ENCODE measurements at regions not wholly inside any gene's neighbourhood (a gene's known extent, or its start where the extent isn't known, plus 50 kb on each side); places are given as distances from the start of the nearest gene placed in this dataset.
"Not testable (repeated sequence)": the region's sequence is repeated elsewhere in the genome, so short reads cannot be mapped to it uniquely, and the experiment has no call there.

DNA sequence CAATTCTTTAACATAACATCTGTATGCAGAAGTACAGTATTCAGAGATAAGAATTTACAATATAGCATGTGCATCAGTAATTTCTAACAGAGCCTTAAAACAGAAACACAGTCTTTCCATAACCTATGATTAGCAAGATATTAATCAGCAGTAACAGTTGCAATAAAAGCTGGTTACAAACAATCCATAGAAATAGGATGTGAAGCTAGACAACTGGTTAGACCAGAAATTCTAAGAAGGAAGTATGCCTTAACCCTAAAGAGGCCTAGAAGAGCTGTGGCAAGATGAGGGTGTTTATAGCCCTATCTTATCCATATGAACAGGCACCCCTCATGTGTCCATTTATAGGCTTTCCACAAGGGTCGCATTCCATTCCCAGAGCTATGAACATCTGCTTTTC is 492.1 kb upstream of the CBLB start:
- not testable (repeated sequence) for DNase-seq

DNA sequence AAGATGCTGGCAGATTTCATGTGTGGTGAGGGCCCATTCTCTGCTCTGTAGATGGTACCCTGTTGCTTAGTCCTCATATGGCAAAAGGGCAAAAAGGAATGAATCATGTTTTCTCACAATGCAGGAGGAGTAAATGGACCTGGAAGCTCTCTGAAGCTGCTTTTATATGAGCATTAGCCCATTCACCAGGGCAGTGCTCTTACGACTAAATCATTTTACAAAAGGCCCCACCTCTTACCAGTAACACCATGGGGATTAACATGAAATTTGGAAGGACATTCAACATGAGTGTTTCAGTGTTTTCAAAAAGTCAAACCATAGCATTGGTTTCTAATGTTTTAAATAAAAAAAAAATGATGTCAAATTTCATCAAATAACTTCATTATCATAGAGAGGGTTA is 495.7 kb upstream of the CBLB start:
- DNase-seq = no peak

DNA sequence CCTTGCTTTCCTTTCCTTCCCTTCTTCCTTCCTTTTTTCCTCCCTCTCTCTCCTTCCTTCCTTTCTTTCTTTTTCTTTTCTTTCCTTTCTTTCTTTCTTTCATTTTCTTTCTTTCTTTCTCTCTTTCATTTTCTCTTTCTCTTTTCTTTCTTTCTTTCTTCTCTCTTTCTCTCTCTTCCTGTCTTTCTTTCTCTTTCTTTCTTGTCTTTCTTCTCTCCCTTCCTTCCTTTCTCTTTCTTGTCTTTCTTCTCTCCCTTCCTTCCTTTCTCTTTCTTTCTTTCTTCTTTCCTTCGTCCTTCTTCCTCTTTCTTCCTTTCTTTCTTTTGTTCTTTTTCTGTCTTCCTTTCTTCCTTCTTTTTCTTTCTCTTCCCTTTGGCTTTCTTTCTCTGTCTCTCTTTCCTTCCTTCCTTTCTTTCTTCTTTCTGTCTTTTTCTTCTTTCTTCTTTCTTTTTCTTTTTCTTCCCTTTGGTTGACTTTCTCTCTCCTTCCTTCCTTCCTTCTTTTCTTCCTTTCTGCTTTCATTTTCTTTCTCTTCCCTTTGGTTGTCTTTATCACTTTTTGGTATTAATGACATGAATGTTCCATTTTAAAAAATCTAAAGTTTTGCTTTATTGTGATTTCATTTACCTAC is 496.4 kb upstream of the CBLB start:
- no peak for DNase-seq

DNA sequence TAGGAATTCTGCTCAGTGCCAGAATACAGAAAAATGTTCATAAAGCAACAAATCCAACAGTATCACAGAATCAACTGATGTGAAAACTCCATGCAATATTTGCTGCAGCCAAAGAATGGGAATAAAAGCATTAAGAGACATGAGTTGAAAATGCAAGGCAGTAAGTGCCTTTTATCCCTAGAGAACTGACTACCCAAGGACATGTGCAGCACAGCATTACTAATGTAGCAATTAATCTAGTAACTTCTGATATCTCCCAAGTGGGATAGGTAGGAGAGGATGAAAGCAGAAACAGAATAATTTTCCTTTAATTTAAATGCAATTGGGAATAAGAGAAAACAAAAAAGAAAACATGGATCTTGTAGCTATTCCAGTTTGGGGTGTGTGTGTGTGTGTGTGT is 497.5 kb upstream of the CBLB start:
- no peak for DNase-seq

DNA sequence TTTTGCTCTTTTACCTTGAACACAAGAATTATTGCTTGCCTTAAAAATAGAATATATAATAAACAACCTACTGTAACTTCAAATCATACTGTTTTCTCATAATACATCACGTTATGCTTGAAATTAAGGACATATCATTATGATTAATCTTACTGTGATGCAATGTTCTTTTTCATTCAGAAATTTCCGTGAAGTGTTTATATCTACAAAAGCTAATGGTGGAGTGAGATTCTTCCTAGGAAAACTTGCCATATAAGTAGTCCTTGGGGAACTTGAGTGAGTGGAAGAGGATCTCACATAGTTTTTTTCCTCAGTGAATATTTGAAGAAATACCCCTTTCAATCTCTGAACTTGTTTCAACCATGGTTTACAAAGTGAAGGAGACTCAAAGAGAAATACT is 498.7 kb upstream of the CBLB start:
- DNase-seq = no peak

DNA sequence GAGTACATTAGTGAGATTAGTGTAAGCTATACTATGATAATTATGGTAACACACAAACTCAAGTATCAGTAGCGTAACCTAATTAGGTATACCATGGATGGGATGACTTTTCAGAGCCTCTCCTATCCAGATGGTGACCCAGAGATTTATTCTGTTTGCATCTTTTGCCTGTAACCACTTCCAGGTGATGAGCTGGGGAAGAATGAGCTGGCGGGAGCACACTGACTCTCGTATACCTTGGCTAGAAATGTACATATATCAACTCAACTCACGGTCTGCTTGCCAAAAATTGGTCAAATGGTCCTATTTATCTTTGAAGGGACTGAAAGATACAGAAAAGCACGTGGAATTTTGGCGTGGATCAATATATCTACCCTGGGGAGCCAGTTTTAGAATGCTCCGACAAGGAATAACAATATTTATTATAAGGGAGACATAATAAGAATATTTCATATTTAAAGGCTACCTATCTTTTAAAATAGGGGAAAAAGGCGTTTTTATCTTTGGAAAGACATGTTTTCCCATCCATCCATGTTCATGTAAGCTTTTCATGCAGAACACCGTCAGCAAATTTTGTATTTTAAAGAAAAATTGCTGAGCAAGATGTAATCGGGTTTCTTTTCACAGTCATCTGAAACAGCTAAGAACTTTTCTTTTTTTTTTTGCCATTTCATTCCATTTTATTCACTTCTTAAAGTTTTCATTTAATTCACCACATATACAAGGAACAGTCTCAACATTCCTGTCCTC is 502.6 kb upstream of the CBLB start:
- no peak for DNase-seq

DNA sequence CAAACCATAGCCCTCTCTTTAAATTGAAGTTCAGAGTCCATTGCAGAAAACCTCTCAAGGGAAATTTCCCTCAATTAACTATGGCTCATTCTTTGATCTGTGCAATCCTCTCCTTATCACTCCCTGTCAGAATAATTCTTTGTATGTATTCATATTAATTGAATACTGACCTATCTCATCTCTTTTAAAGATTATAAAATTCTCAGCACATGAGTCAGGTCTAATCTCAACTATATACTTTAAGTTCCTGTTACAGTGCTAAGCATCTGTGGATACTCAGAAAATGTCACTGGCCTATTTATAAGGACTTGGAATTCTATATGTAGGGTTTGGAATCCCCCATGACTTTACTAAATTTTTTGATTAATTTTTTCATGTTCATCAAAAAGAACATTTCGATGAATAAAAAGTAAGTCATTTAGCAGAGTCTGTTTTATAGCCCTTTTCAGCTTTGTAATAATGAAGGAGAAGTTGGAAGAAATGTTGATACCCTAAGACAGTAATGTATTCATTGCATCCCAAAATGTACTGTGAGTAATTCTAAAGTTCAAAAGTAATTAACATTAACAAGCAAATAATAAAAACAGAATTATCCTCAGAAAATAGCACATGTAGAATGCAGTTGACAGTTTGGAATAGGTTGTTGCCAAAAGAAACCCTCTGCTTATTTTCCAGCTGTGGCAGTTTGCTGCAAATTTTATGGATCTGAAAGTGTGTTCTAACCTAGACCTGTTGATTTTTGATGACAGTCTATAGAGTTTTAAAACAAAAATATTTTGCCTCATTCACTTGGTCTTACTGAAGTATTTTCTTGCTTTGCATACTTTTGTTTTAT is 503.4 kb upstream of the CBLB start:
- DNase-seq = no peak

DNA sequence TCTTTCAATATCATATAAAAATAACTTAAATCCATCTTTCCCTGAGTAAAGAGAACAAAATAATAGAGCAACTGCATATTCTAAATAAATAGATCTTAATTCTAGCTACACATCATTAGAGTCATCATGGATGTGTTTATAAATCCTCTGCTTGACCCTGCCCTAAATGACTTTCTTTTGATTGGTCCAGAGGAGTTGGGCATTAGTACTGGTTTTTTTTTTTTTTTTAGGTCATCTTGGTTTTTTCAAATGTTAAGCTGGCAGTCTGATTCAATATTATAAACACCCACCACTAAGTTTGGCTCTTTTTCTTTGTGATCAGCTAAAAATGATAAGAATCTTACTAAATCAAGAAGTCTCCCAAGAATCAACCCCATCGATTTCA is 504.0 kb upstream of the CBLB start:
- no peak for DNase-seq

DNA sequence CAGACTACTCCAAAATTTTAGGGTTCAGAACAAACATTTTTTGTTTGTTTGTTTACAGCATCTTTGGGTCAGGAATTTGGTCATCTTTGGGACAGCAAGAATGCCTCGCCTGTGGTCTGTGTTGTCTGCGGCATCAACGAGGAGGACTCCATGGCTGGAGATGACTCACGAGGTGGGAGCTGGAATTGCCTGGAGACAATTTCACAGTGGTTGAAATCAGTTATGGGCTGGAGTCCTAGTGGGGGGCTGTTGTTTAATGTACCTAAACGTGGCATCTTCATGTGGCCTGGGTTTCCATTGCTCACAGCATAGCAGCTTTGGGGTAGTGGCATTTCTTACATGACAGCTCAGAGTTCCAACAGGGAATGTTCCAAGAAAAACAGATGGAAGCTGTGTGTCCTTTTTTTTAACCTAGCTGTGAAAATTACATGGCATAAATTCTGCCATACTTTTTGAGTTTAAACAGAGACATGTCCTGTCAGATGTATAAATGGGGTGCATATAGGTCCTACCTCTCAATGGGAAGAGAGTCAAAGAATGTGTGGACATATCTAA is 507.3 kb upstream of the CBLB start:
- no peak for DNase-seq

DNA sequence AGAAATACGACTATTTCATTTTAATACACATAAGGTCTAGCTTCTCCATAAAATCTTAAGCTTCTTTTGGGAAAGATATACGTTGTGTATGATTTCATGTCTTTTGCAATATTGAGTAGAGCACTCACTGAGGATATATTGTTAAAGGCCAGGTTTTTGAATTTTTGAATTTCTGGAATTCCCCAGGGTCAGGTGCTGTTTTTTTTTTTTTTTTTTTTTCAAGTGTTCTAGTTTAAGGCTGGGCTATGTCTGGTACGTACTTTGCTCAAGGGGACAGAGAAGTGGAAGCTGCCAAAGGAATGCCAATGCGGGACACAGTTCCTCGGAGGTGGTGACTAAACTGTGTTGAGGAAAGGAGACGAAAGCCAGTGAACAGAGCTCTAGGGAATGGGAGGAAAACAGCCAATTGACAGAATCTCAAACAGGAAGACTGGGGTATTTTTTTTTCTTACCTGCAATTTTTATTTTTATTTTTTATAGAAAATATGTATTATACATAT is 510.5 kb upstream of the CBLB start:
- DNase-seq = no peak

DNA sequence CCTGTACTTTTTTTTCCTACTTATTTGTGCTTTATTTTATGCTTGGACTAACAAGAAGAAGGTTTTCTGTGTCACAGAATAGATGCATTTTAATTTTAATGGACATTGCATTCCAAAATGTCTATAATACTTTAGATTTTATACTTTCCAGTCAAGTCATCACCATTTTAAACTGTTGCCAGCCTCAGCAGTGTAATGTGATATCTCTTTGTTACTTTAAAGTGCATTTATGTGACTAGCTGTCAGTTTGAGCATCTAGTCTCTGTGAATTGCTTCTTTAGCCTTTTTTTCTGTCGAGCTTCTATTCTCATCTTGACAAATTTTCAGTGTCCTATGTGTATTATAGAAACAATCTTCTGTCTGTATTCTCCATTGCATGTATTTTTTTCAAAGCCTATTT is 511.4 kb upstream of the CBLB start:
- DNase-seq = no peak

DNA sequence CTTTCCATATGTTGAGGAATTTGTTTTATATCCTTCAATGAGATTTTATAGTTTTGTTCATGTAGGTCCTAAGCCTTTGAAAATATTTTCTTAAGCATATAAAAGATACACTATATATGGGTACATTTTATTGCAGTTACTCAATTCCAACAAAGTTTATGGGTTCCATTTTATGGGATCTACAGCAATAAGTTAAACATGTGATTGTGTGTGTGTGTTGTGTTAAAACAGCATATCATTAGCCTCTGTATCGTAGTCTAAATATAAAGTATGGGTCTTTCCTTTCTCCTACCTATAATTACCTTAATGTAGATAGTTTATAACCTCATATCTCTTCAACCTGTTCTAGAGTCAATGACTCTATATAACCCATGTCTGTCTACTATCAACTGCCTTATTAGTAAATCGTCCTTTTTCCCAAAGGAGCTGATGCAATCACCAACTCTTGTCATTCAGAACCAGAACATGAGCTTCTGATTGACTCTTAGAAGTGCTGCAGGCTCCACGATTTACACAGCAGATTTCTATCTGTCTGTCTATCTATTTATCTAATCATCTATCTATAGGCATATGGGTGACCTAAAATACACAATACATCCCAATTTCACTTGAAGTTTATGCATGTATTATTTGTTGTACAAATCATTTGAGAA is 512.6 kb upstream of the CBLB start:
- DNase-seq = no peak

DNA sequence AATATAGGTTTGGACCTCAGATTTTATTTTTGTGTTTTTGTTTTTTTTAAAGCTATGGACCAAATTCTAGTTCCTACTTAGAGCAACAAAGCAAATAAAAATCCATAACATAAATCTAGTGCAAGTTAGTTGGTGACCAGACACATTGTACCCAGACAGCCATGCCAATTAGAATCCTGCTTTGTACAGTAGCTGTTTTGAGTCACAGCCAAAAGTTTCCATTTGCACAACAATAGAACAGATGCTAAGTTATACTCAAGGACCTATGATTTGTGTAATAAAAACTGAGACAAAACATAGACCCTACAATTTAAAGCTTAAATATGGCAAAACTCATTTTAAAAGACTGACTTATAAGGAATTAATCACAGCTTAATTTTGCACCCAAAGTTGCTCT is 513.1 kb upstream of the CBLB start:
- DNase-seq = no peak

DNA sequence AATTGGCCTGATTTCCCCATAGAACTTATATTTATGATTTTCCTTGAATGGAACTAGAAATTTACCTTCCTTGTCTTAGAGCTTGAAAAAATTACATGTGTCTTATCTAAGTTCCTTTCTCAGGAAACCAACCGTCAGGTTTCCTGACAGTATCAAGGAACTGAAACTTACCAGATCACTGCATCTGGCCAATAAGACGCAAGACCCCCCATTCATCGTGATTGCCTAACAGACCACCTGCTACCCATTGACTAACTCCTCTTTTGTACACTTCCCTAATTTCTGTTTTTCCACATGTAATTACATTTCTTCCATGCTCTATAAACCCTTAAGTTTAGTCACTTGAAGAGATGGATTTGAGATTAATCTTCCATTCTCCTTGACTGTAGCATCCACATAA is 517.2 kb upstream of the CBLB start:
- no peak for DNase-seq

DNA sequence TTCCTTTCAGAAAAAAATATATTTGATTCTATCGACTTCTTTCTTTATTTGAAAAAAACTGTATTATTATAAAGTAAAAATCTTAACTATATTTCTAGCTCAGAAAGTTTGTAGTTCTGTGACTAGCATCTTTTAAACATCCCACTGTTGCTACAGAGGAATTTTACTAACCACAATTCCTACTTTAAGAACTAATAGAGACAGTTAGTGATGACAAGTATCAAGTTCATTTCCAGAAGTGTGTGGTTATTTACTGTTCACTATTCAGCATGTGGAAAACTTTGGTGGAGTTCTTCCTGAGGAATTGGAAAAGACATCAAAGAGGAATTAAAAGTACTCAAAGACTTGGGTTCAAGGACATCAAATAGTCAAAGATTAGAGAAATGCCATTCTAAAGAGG is 524.1 kb upstream of the CBLB start:
- DNase-seq = no peak

DNA sequence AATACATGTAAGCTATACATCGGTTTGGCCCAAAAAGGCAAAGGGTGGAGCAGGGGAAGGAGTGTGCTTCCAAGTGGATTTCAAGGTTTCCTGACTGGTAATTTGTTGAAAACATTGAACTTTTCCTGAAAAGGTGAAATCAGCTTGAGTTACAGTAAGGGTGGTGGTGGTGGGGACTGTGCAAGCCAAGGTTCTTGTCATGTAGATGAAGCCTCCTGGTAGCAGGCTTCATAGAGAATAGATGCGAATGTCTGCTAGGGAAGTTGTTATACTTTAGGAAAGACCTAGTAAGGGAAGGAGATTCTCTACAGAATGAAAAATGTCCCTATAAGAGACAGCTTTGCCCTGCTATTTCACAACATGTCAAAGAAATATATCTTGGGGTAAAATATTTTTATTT is 528.2 kb upstream of the CBLB start:
- DNase-seq = no peak

DNA sequence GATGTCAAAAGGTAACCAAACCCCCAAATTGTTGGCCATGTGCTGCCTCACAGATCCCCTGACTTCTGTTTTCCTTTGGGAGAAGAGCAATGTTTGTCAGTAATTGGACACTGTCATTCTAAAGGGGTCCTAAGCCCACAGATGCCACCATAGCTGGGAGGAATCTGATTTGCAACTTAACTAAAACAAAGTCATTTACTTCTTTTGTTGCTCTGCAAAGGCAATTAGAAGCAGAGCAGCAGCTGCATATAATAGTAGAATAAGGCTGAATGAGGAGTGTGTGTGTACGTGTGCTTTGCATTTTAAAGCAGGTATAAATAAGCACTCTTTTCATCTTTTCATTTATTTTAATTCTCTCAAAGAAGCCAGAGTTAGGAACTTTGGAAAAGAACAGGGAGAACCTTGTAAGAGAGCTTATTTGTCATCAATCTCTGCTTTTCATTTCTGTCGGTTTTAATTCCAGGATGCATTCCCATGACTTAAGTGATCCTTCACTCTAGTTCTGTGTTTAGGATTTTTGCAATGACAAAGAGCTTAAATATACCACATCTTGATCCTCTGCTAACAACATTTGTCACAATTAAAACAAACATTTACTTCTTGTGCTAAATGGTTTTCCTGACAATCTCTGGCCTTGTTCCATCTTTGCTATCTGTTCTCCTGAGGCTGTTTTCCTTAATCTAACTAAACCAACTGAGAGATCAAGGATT is 530.2 kb upstream of the CBLB start:
- DNase-seq = no peak

DNA sequence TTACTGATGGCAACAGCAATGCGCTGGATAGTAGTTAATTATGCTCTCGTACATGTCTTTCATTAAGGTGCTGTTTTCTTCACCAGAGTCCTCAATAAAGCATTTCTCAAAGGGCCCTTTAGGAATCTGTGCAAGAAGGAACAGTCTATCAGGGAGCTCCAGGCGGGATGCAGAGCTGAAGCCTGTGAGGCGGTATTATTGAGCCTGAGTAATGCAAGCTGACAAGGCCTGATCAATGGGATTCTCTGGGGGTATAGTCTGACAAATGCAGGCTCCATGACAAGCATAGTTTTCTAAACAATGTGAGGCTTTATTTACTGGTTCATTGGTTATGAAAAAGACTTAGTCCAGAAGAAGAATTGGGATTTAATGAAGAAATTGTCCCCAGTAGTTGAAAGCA is 530.9 kb upstream of the CBLB start:
- DNase-seq = no peak

DNA sequence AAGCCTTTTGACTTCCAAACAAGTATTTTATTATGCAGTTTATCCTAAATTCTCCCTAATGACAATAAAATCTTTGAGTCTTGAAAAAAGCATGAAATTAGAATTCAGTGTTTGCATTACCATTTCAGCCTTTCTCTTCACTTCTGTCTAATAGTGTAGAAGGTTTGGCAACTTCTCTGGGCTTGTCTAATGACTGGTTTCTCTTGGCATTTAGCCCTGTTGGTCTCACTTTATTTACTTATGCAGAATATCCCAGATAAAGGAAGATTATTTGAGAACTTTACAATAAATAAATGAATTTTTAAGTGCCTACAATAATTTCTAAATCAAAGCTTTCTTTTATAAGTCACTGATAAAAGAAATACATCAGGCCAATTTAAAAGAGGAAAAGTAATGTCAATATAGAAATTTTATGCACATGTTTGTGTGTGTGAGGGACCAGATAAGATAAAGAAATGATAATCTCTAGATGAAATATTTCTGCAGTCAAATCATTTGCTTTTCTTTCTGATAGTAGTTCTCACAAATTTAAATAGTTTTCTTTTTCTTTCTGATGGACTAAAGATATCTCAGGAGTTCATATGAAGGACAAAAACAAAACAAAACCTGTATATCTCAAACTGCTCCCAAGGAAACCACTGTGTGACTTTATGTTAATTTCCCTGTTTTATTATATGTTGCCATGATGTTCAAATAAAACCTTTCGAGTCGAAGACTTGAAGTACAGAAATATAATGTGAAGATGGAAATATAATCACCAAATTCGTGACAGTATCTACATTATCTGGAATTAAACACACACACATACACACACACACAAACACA is 533.1 kb upstream of the CBLB start:
- no peak for DNase-seq

DNA sequence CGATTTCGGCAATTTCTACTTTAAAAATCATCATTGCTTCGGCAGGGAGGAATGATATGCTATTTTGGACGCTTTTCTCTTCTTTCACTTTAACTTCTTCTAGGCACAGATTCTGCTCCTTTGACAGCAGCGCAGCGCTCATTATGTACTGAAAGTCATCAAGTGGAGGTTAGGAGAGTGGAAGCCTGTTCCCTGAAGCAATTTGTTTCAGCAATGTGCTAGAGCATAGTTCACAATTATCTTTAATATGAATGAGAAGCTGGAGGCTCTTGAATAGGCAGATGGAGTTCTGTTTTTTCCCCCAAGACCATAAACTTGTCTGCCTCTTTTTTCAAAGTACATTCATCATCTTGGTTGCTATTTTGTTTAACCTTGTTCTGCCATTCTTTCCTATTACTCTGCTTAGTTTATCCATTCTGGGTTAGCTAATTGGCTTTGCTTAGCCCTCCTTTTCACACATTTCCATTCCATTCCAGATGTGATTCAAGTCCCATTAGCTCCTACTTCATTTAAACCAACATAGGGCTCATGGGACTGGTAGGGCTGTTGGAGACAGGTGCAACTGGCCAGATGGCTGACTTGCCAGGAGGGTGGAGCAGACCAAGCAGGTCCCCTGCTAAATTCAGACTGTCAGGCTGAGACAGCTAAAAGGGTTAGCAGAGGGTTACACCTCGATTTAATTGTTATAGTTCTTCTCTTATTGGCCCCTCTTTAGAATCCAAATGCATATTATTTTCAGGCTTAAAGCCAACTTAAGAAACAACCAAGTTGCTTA is 534.7 kb upstream of the CBLB start:
- no peak for DNase-seq

DNA sequence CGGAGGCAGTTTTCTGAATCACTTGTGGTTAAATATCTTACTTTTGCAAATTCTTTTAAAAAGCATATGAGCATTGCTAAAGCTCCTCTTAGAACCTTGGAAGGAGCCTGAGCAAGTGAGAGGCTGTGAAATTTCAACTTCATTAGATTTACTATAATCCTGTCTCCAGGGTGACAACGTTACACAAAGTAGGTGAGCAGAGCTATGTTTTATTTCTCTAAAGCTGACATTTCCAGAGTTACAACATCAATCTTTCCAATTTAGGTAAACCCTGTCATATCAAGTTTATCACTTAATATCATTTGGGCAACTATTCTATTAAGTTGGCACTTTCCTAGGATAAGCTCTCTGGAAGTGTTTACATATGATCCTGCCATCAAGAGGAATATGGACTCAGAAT is 544.9 kb upstream of the CBLB start:
- DNase-seq = no peak

All from T-helper 2 cell (primary cell).